H9 (cell line): ENCODE measurements at regions not wholly inside any gene's neighbourhood (a gene's known extent, or its start where the extent isn't known, plus 50 kb on each side); places are given as distances from the start of the nearest gene placed in this dataset.

Experiments used
- DNase-seq: peaks from one replicate; pipeline ENCODE4 v3.0.0-alpha.2; 2017
- H2AFZ ChIP-seq: one replicate; pipeline ENCODE4 v1.6.1; 2013; ENCODE audit warnings: mild to moderate bottlenecking, low read length, control low read depth, moderate library complexity
- H2AK5ac ChIP-seq: 2 replicates; pipeline ENCODE4 v1.6.1; 2013; ENCODE audit warnings: low read length, control low read depth, mixed read lengths; ENCODE audit not compliant: insufficient read length
- H2BK120ac ChIP-seq: one replicate; pipeline ENCODE4 v1.6.1; 2013; ENCODE audit warnings: low read depth, mild to moderate bottlenecking, low read length, control low read depth, inconsistent platforms; ENCODE audit not compliant: poor library complexity, severe bottlenecking
- H2BK12ac ChIP-seq: 2 replicates; pipeline ENCODE4 v1.6.1; 2013; ENCODE audit warnings: low read length, control low read depth, mixed read lengths, low read depth; ENCODE audit not compliant: insufficient read length
- H2BK15ac ChIP-seq: 2 replicates; pipeline ENCODE4 v1.6.1; 2013; ENCODE audit warnings: low read depth, low read length, control low read depth
- H2BK20ac ChIP-seq: one replicate; pipeline ENCODE4 v1.6.1; 2013; ENCODE audit warnings: low read depth, mild to moderate bottlenecking, low read length, control low read depth, inconsistent platforms; ENCODE audit not compliant: poor library complexity, severe bottlenecking
- H2BK5ac ChIP-seq: 2 replicates; pipeline ENCODE4 v1.6.1; 2013; ENCODE audit warnings: low read length, control low read depth, mixed read lengths; ENCODE audit not compliant: insufficient read length
- H3K14ac ChIP-seq: 2 replicates; pipeline ENCODE4 v1.6.1; 2013; ENCODE audit warnings: low read length, control low read depth; ENCODE audit not compliant: insufficient read depth
- H3K18ac ChIP-seq: 2 replicates; pipeline ENCODE4 v1.6.1; 2013; ENCODE audit warnings: low read depth, mild to moderate bottlenecking, mixed read lengths, low read length, control low read depth; ENCODE audit not compliant: insufficient read length
- H3K23ac ChIP-seq: 2 replicates; pipeline ENCODE4 v1.6.1; 2013; ENCODE audit warnings: low read length, control low read depth, mixed read lengths, low read depth; ENCODE audit not compliant: insufficient read length
- H3K23me2 ChIP-seq: 2 replicates; pipeline ENCODE4 v1.6.1; 2013; ENCODE audit warnings: low read depth, mild to moderate bottlenecking, mixed read lengths, low read length, control low read depth; ENCODE audit not compliant: insufficient read length, poor library complexity, severe bottlenecking
- H3K27ac ChIP-seq: 2 replicates; pipeline ENCODE4 v1.5.1; 2013; ENCODE audit warnings: low read length, control low read depth, mixed read lengths, low read depth; ENCODE audit not compliant: insufficient read length
- H3K27me3 ChIP-seq: 2 replicates; pipeline ENCODE4 v1.6.1; 2013; ENCODE audit warnings: low read length, control low read depth, inconsistent platforms; ENCODE audit not compliant: insufficient read depth
- H3K4ac ChIP-seq: 2 replicates; pipeline ENCODE4 v1.6.1; 2013; ENCODE audit warnings: low read depth, mild to moderate bottlenecking, control low read depth, inconsistent platforms, low read length, moderate library complexity
- H3K4me1 ChIP-seq: 2 replicates; pipeline ENCODE4 v1.6.1; 2013; ENCODE audit warnings: low read length, control low read depth, inconsistent platforms; ENCODE audit not compliant: insufficient read depth
- H3K4me2 ChIP-seq: 2 replicates; pipeline ENCODE4 v1.6.1; 2013; ENCODE audit warnings: low read length, control low read depth, mixed read lengths; ENCODE audit not compliant: insufficient read length, insufficient read depth
- H3K56ac ChIP-seq: 2 replicates; pipeline ENCODE4 v1.6.1; 2013; ENCODE audit warnings: low read depth, mild to moderate bottlenecking, mixed read lengths, low read length, control low read depth; ENCODE audit not compliant: insufficient read length
- H3K79me1 ChIP-seq: 2 replicates; pipeline ENCODE4 v1.6.1; 2013; ENCODE audit warnings: low read depth, mild to moderate bottlenecking, moderate library complexity, low read length, control low read depth, inconsistent platforms; ENCODE audit not compliant: insufficient read depth, poor library complexity, severe bottlenecking
- H3K79me2 ChIP-seq: 2 replicates; pipeline ENCODE4 v1.6.1; 2013; ENCODE audit warnings: low read length, control low read depth, inconsistent platforms; ENCODE audit not compliant: insufficient read depth
- H3K9ac ChIP-seq: 2 replicates; pipeline ENCODE4 v1.6.1; 2013; ENCODE audit warnings: low read length, control low read depth, mixed read lengths; ENCODE audit not compliant: insufficient read length; ENCODE audit errors: extremely low read depth
- H3K9me3 ChIP-seq: one replicate; pipeline ENCODE4 v1.6.1; 2013; ENCODE audit warnings: low read depth, low read length, inconsistent platforms; ENCODE audit not compliant: control insufficient read depth
- H3T11ph ChIP-seq: one replicate; pipeline ENCODE4 v1.6.1; 2013; ENCODE audit warnings: mild to moderate bottlenecking, low read length, control low read depth, inconsistent platforms
- H4K20me1 ChIP-seq: one replicate; pipeline ENCODE4 v1.6.1; 2013; ENCODE audit not compliant: control insufficient read depth, insufficient read length, insufficient read depth
- H4K5ac ChIP-seq: 2 replicates; pipeline ENCODE4 v1.6.1; 2013; ENCODE audit warnings: low read depth, mild to moderate bottlenecking, mixed read lengths, low read length, control low read depth; ENCODE audit not compliant: insufficient read length
- H4K8ac ChIP-seq: replicated peaks from 2 replicates; pipeline ENCODE4 v1.6.1; 2013; ENCODE audit warnings: low read length, control low read depth, mixed read lengths, low read depth; ENCODE audit not compliant: insufficient read length
- H4K91ac ChIP-seq: 2 replicates; pipeline ENCODE4 v1.6.1; 2013; ENCODE audit warnings: low read depth, mild to moderate bottlenecking, moderate library complexity, mixed read lengths, low read length, control low read depth; ENCODE audit not compliant: insufficient read length
- H3K27ac Mint-ChIP-seq, 3 experiments: 2 replicates in 2 of 3; 3 replicates in 1 of 3; pipeline ENCODE4 v1.8.0; 2020 to 2021; ENCODE audit warnings: mixed read lengths in 3 of 3, mild to moderate bottlenecking in 1 of 3, moderate library complexity in 1 of 3
- H3K27me3 Mint-ChIP-seq: 2 replicates; pipeline ENCODE4 v1.8.0; 2021; ENCODE audit warnings: low read depth, mild to moderate bottlenecking, moderate library complexity, mixed read lengths
- H3K36me3 Mint-ChIP-seq, 3 experiments: 2 replicates in 2 of 3; 3 replicates in 1 of 3; pipeline ENCODE4 v1.8.0; 2020 to 2021; ENCODE audit warnings: low read depth in 3 of 3, mixed read lengths in 3 of 3; ENCODE audit not compliant: insufficient read depth in 1 of 3
- H3K4me1 Mint-ChIP-seq, 2 experiments: 2 replicates each; pipeline ENCODE4 v1.8.0; 2020; ENCODE audit warnings: mixed read lengths in 2 of 2
- H3K4me3 Mint-ChIP-seq, 2 experiments: 2 replicates in 1 of 2; 3 replicates in 1 of 2; pipeline ENCODE4 v1.8.0; 2020 to 2021; ENCODE audit warnings: mild to moderate bottlenecking in 2 of 2, mixed read lengths in 2 of 2, moderate library complexity in 1 of 2
- H3K9me3 Mint-ChIP-seq, 2 experiments: 2 replicates in 1 of 2; 3 replicates in 1 of 2; pipeline ENCODE4 v1.8.0; 2020; ENCODE audit warnings: mild to moderate bottlenecking in 2 of 2, mixed read lengths in 2 of 2, moderate library complexity in 1 of 2
- CTCF ChIP-seq: fragments of 200-600 bp; sonication (generic); conservative IDR thresholded peaks from 3 replicates; pipeline ENCODE4 v1.8.0; 2021; ENCODE audit warnings: antibody characterized with exemption, mild to moderate bottlenecking
- WGBS: extraction: QIAGEN DNeasy Blood & Tissue Kit; methylation state at CpG from one replicate; pipeline ENCODE4 v1.1.7; 2013; ENCODE audit warnings: missing lambda C conversion rate, low lambda C conversion rate, mixed read lengths; ENCODE audit not compliant: insufficient read length; ENCODE audit errors: extremely low coverage; 5-methylcytosine and 5-hydroxymethylcytosine counted together

- no peak overlapping the region for H4K5ac ChIP-seq
- Mint-ChIP-seq H3K27ac (no peak overlapping the region), H3K36me3 (no peaks in the 10 kb centered on the region), H3K9me3 (no peaks in the 10 kb centered on the region), H3K27me3 (peaks cover 22% of the 10 kb centered on the region), H3K4me1 (no peaks in the 10 kb centered on the region), H3K4me3 (no peak overlapping the region)
- H3K27ac ChIP-seq, result no peak overlapping the region
- no peak for DNase-seq
- H4K20me1 ChIP-seq, result peaks cover 2% of the 10 kb centered on the region
- no peak overlapping the region for H2BK120ac ChIP-seq
- H3K56ac ChIP-seq, result no peak overlapping the region
- no peak overlapping the region for H3K4ac ChIP-seq
- H3T11ph ChIP-seq, result no peak overlapping the region
- H3K9me3 ChIP-seq, result no peaks in the 10 kb centered on the region
- H3K18ac ChIP-seq, result no peak overlapping the region
- H4K91ac ChIP-seq, result no peak overlapping the region
- no peaks in the 10 kb centered on the region for H3K4me1 ChIP-seq
- no peak overlapping the region for H4K8ac ChIP-seq
- H3K9ac ChIP-seq, result no peak overlapping the region
- no peak overlapping the region for H3K23ac ChIP-seq
- no peak overlapping the region for H3K14ac ChIP-seq
- H2AFZ ChIP-seq, result no peak overlapping the region
- H3K79me2 ChIP-seq, result no peaks in the 10 kb centered on the region
- TF ChIP-seq CTCF, result no peak
- H2BK15ac ChIP-seq, result no peak overlapping the region
- no peak overlapping the region for H3K4me2 ChIP-seq
- no peak overlapping the region for H2AK5ac ChIP-seq
- H3K79me1 ChIP-seq, result no peaks in the 10 kb centered on the region
- H3K27me3 ChIP-seq, result no peaks in the 10 kb centered on the region
- H3K23me2 ChIP-seq, result no peaks in the 10 kb centered on the region
- H2BK20ac ChIP-seq, result no peak overlapping the region
- no CpG with 5 or more reads among the region's 6 CpGs for WGBS
- no peak overlapping the region for H2BK5ac ChIP-seq
- no peak overlapping the region for H2BK12ac ChIP-seq
These were observed 86.9 kb upstream of the MSX1 start for GRCh38 chr4:4772534-4772933.
